NCI-H1048 (cell line): ENCODE measurements at regions not wholly inside any gene's neighbourhood (a gene's known extent, or its start where the extent isn't known, plus 50 kb on each side); places are given as distances from the start of the nearest gene placed in this dataset.

Experiments
- DNase-seq: peaks from one replicate; lab custom pipeline; 2025; lab: John Stamatoyannopoulos, UW

DNA sequence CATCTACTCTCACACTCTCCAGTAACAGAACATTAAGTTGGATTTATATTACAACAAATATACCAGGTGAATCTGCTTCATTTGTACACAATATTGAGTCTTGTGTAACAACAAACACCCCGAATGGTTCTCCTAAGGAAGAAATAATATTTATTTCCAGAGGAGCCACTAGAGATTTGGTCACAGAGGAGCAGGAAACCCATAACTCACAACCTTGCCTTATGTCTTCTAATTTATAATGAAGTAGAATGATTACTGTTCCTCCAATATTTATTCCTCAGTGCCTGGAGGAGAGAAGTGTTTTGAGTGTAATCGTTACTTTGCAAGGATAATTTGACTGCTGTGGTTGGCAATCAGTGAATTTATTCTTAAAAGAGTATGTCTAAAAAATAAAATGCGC lies 1243.7 kb upstream of the PCDH20 start:
- DNase-seq: no peak

GRCh38 chr13:62653371-62653770 lies 1237.7 kb upstream of the PCDH20 start:
- no peak for DNase-seq

- no peak for DNase-seq
Measured at GRCh38 chr13:62643799-62644524, 1228.3 kb upstream of the PCDH20 start.

DNA sequence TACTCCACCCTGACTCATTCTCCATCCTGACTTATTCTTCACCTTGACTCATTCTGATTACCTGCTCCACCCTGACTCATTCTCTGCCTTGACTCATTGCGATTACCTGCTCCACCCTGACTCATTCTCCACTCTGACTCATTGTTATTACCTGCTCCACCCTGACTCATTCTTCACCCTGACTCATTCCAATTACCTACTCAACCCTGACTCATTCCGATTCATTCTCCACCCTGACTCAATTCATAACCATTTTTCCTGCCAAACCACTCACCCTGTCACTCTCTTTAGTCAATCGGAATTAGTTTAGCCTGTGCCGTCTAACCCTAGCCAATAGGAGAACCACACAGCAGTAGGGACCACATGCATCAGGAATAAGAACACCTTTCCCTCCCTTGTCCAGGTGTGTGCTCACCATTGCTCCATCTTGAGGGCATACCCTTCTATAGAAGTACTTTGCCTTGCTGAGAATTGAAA lies 1227.4 kb upstream of the PCDH20 start:
- DNase-seq: no peak

DNA sequence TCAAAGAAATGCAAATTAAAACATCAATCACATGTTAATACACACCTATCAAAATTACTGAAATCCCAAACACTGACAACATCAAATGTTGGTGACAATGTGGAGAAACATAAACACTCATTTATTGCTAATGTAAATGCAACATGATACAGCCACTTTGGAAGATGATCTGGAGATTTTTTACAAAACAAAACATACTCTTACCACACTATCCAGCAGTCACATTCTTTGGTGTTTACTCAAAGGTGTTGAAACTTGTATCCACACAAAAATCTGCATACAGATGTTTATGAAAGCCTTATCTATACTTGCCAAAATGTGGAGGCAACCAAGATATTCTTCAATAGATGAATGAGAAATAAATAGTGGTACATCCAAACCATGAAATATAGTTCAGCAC lies 1219.5 kb upstream of the PCDH20 start:
- DNase-seq: no peak

DNA sequence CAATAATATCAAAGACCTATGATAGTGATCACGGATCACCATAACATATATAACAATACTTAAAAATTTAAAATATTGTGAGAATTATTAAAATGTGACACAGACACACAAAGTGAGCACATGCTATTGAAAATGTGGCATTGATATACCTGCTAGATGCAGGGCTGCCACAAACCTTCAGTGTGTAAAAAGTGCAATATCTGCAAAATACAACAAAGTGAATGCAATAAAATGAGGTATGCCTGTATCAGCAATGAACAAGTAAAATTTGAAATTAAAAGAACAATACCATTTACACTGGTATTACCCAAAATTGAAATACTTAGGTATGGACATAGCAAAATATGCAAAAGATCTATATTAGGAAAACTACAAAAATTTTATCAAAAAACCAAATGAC lies 1217.8 kb upstream of the PCDH20 start:
- DNase-seq: no peak

- DNase-seq: no peak
Measured at GRCh38 chr13:62631619-62632018, 1216.0 kb upstream of the PCDH20 start.

- DNase-seq: no peak
Measured at GRCh38 chr13:62631124-62631523, 1215.5 kb upstream of the PCDH20 start.

- no peak for DNase-seq
Measured at GRCh38 chr13:62629618-62630017, 1214.0 kb upstream of the PCDH20 start.

DNA sequence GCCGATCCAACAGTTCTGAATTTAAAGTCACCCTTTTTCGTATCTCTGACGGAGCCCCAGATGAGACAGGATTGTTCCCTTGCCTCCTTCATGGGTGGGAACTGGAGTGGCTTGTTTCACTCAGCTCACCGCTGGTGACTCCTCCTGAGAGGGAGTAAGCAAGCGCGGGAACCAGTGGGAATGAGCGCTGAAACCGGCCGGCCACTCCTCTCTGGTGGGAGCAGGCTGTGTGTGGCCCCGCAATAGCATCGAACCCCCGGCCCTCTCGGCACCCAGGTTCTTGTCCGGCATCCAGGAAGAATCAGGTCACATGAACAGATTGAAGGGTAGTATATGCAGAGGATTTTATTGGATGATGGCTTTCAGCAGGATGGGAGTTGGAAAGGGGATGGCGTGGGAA lies 1211.6 kb upstream of the PCDH20 start:
- DNase-seq: no peak

- DNase-seq: no peak
Measured at GRCh38 chr13:62626771-62627170, 1211.1 kb upstream of the PCDH20 start.

DNA sequence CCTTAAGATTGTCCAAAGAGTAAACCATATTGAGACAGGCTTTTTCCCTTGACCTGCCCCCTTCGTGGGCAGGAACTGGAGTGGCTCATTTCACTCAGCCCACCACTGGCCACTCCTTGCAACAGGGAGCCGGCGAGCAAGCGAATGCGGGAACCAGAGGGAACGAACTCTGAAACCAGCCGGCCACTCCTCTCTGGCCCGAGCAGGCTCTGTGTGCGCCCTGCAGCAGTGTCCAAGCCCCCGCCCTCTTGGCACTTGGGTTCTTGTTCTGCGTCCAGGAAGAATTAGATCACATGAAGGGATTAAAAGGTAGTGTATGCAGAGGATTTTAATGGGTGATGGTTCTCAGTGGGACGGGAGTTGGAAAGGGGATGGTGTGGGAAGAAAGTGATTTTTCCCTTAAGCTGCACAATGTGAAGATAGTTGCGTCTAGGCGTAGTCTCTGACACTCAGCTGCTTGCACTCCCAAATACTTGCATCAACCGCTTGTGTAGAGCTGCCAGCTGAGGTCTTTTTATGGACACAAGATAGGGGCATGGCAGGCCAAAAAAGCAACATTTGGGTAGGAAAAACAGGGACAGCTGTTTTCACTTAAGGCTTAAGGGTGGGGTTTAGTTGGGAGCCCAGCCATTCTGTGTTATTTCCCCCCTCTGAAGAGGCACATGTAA lies 1209.7 kb upstream of the PCDH20 start:
- no peak for DNase-seq

GRCh38 chr13:62613819-62614218 lies 1198.2 kb upstream of the PCDH20 start:
- no peak for DNase-seq

- DNase-seq: no peak
Measured at GRCh38 chr13:62611343-62611742, 1195.7 kb upstream of the PCDH20 start.

GRCh38 chr13:62598708-62599107 lies 1183.1 kb upstream of the PCDH20 start:
- no peak for DNase-seq

DNA sequence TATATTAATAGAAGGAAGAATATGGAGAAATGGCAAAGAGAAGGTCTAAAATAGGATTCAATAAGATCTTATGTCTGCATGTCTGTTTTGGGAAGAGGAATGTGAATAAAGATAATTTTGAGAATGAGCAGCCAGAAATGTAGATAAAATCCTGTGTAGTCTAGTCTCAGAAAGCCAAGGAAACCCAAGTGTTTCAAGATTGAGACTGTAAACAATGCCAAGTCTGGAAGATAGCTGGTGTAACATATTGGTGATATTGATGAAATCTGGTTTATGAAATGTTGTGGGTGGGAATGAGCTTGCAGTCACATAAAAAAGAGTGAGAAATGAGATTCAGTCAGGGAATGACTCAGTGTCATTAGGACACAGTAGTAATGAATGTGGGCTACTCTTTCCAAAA lies 1180.3 kb upstream of the PCDH20 start:
- no peak for DNase-seq

DNA sequence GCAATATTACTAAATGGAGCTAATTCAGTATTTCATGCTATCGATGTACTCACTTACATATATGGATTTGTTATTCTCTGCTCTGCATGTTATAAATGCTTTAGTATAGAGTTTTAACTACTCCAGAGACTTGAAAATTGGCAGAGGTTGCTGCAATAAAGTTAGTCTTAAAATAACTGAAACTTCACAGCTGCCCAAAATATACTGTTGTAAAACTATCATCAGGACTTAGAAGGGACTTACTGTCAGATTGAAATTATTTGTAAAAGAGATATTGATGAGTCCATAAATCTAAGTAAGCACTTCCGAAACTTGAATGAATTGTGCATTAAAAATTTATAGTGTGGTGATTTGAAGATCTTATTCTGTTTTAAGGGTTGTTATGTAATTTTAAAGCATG lies 1178.2 kb upstream of the PCDH20 start:
- DNase-seq: no peak

GRCh38 chr13:62583466-62583865 lies 1167.8 kb upstream of the PCDH20 start:
- no peak for DNase-seq

- no peak for DNase-seq
Measured at GRCh38 chr13:62578402-62578801, 1162.8 kb upstream of the PCDH20 start.

DNA sequence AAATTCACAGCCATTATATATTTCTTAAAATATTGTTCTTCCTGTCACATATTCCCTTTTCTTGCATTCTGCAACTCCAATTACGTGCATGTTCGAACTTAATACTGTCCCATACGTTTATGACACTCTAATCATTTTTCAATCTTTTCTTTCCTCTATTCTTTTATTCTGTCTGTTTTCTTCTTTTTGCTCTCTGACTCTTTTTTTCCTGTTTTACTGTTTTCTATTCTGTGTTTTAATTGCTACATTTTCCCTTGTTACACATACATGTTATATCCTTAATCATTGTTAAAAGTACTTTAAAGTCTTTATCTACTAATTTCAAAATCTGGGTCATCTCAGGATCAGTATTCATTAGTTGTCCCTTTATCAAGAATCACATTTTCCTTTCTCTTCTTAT lies 1149.1 kb upstream of the PCDH20 start:
- no peak for DNase-seq

GRCh38 chr13:62563251-62563650 lies 1147.6 kb upstream of the PCDH20 start:
- no peak for DNase-seq

- DNase-seq: no peak
Measured at GRCh38 chr13:62556978-62557377, 1141.3 kb upstream of the PCDH20 start.

DNA sequence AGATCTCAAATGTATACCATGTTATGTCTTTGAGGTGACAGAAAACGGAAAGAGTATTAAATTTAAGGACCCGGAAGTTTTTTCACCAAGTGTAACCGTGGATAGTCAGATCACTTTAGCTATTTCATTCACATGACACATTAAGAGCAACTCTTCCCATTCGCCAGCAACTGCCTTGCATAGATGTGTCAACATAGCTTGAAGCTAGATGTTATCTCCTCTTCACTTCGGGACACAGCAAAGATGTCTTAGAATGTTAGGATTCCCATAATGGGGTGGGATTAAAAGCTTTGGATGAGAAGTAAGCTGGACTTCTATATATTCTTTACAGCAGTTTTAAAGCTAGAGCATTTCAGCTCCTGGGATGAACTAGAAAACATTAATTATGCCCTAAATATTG lies 1135.9 kb upstream of the PCDH20 start:
- no peak for DNase-seq

DNA sequence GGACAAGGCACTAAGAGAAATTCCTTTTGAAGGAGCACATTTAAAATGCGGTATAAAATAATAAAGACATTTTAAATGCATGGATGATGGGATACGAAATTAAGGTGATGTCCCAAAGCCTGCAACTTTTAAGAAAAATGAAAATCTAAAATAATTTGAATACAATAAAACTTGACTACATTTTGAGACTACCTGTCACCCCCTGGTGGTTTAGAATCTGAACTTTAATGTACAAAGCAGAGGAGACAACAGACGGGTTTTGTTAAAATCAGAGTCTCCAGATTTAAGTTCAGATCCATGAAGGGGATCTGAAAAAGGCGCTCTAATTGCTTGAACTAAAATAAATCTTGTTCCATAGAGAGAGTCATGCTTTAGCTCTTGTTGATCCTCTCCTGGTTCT lies 1129.3 kb upstream of the PCDH20 start:
- DNase-seq: no peak
